ENCODE measurements at regions not wholly inside any gene's neighbourhood (a gene's known extent, or its start where the extent isn't known, plus 50 kb on each side); places are given as distances from the start of the nearest gene placed in this dataset.

DNA sequence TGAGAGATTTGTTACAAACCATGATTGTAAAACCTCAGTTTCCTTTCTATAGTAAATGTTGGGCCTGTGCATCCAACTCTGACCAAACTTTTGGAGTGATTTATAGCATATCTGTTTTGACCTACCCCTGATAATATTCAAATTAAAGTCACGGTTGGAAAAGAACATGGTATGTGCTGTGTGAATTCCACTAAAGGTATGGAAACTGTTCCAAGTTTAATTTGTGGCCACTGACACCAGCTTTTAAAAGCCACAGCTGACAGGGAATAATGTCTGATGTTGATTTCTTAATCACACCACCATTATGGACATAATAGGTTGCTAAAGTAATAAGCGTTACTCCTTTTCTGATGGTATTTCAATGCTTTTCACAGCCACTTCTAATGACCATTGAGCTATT lies 1215.9 kb downstream of the CDH8 start:
- no peak for TF ChIP-seq POLR2A (IDR thresholded peaks at IDR 0.05; ENCODE audit: low read depth, low read length)
- TF ChIP-seq BHLHE40 (IDR thresholded peaks at IDR 0.05; ENCODE audit: borderline replicate concordance in 1 of 2, low read depth in 2 of 2, low read length in 1 of 2), result no peak
- no peak for TF ChIP-seq KLF5 (IDR thresholded peaks at IDR 0.05; ENCODE audit: partially characterized antibody)
- no peak for TF ChIP-seq ZZZ3 (IDR thresholded peaks at IDR 0.05; ENCODE audit: control insufficient read depth, insufficient read length, low read depth)
- no peak for TF ChIP-seq YY1 (IDR thresholded peaks at IDR 0.05; ENCODE audit: low read depth, low read length)
- no peak for TF ChIP-seq EZH2 (IDR thresholded peaks at IDR 0.05; ENCODE audit: borderline replicate concordance, control insufficient read depth, low read depth, low read length)
- no peak for TF ChIP-seq MYC (IDR thresholded peaks at IDR 0.05; ENCODE audit: insufficient read depth, insufficient read length, insufficient replicate concordance, low read length, severe bottlenecking)
- TF ChIP-seq, protein P1, sequence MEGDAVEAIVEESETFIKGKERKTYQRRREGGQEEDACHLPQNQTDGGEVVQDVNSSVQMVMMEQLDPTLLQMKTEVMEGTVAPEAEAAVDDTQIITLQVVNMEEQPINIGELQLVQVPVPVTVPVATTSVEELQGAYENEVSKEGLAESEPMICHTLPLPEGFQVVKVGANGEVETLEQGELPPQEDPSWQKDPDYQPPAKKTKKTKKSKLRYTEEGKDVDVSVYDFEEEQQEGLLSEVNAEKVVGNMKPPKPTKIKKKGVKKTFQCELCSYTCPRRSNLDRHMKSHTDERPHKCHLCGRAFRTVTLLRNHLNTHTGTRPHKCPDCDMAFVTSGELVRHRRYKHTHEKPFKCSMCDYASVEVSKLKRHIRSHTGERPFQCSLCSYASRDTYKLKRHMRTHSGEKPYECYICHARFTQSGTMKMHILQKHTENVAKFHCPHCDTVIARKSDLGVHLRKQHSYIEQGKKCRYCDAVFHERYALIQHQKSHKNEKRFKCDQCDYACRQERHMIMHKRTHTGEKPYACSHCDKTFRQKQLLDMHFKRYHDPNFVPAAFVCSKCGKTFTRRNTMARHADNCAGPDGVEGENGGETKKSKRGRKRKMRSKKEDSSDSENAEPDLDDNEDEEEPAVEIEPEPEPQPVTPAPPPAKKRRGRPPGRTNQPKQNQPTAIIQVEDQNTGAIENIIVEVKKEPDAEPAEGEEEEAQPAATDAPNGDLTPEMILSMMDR (IDR thresholded peaks at IDR 0.05 in 2 of 3, conservative IDR thresholded peaks at IDR 0.05 in 1 of 3; ENCODE audit: control insufficient read depth in 2 of 3, extremely low read depth in 1 of 3, insufficient read depth in 1 of 3, low read depth in 3 of 3, low read length in 3 of 3), result no peak
- TF ChIP-seq SPI1 (IDR thresholded peaks at IDR 0.05; ENCODE audit: borderline replicate concordance, insufficient read depth, low read depth, low read length), result no peak
- TF ChIP-seq CREB1 (IDR thresholded peaks at IDR 0.05; ENCODE audit: low read depth), result no peak
